GM19025 (cell line): ENCODE measurements at regions not wholly inside any gene's neighbourhood (a gene's known extent, or its start where the extent isn't known, plus 50 kb on each side); places are given as distances from the start of the nearest gene placed in this dataset.

Source experiments
- ATAC-seq: cut with Tn5 transposase; IDR thresholded peaks from one replicate; pipeline ENCODE4 v1.9.1; 2021; ENCODE audit warnings: mild to moderate bottlenecking, low read depth, moderate library complexity; ENCODE audit not compliant: unreplicated experiment

GRCh38 chr14:97178781-97179180 lies 381.6 kb downstream of the VRK1 start:
- ATAC-seq: no peak

- ATAC-seq: no peak
Measured at GRCh38 chr14:97179573-97179972, 382.4 kb downstream of the VRK1 start.

GRCh38 chr14:97180304-97181200 lies 383.4 kb downstream of the VRK1 start:
- ATAC-seq: no peak

- ATAC-seq: no peak
Measured at GRCh38 chr14:97185186-97185585, 388.0 kb downstream of the VRK1 start.

GRCh38 chr14:97187916-97188315 lies 390.7 kb downstream of the VRK1 start:
- ATAC-seq: no peak

GRCh38 chr14:97196336-97196735 lies 399.2 kb downstream of the VRK1 start:
- no peak for ATAC-seq

GRCh38 chr14:97198813-97199212 lies 401.6 kb downstream of the VRK1 start:
- ATAC-seq: no peak

- no peak for ATAC-seq
Measured at GRCh38 chr14:97200245-97200644, 403.1 kb downstream of the VRK1 start.

GRCh38 chr14:97206916-97207315 lies 409.7 kb downstream of the VRK1 start:
- ATAC-seq: no peak

- ATAC-seq: no peak
Measured at GRCh38 chr14:97210202-97210601, 413.0 kb downstream of the VRK1 start.

GRCh38 chr14:97212399-97212798 lies 415.2 kb downstream of the VRK1 start:
- ATAC-seq: no peak

GRCh38 chr14:97213720-97214119 lies 416.5 kb downstream of the VRK1 start:
- ATAC-seq: no peak

GRCh38 chr14:97215263-97215969 lies 418.2 kb downstream of the VRK1 start:
- no peak for ATAC-seq

- ATAC-seq: no peak
Measured at GRCh38 chr14:97217111-97217885, 420.1 kb downstream of the VRK1 start.

- ATAC-seq: no peak
Measured at GRCh38 chr14:97218274-97218673, 421.1 kb downstream of the VRK1 start.

GRCh38 chr14:97218691-97219430 lies 421.7 kb downstream of the VRK1 start:
- ATAC-seq: no peak

GRCh38 chr14:97219431-97220017 lies 422.3 kb downstream of the VRK1 start:
- no peak for ATAC-seq

GRCh38 chr14:97221572-97222285 lies 424.5 kb downstream of the VRK1 start:
- no peak for ATAC-seq

- ATAC-seq: no peak
Measured at GRCh38 chr14:97224016-97224415, 426.8 kb downstream of the VRK1 start.
